ENCODE measurements at regions not wholly inside any gene's neighbourhood (a gene's known extent, or its start where the extent isn't known, plus 50 kb on each side); places are given as distances from the start of the nearest gene placed in this dataset.

- no peak for DNase-seq (ENCODE audit: low read depth)
These were observed 161.2 kb downstream of the FOXO1 start for GRCh38 chr13:40505196-40505595.

All from T-helper 22 cell (primary cell).